ENCODE measurements at regions not wholly inside any gene's neighbourhood (a gene's known extent, or its start where the extent isn't known, plus 50 kb on each side); places are given as distances from the start of the nearest gene placed in this dataset.
A peak's percentile ranks its signal among the peaks of the same experiment; 100 is the strongest.
"Not testable (repeated sequence)": the region's sequence is repeated elsewhere in the genome, so short reads cannot be mapped to it uniquely, and the experiment has no call there.

DNA sequence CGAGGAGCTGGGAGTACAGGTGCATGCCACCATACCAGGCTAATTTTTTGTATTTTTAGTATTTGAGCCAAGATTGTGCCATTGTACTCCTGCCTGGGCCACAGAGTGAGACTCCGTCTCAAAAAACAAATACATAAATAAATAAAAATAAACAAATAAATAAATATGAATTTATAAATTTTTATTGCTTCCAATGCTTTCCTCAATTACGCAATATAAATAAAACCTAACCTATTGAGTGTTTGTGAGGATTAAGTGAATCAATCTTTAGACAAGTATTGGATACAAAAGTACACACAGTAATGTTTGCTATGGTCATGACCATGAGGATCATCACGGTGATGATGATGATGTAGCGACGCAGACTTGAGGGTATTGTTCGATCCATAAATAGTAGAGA is 257.4 kb downstream of the ASXL3 start:
- no peak for DNase-seq (ENCODE audit: extremely low read depth in 1 of 11, low read depth in 9 of 11, low spot score in 4 of 11)

DNA sequence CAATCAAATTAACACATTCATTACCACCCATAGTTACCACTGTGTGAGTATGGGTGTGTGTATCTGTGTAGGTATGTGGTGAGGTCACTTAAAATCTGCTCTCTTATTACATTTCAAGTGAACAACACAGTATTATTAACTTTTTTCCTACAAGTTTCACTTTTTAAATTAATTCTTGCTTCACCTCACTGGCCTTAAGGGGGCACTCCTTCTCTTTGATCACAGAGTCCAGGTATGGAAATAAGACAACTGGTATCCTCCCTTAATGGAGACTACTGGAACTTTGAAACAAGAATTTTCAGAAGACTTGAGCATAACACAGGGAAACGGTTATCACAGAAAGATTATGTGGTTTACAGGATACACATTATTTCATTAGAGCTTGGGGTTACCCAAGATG is 255.8 kb downstream of the ASXL3 start:
- no peak for DNase-seq (ENCODE audit: extremely low read depth in 1 of 11, low read depth in 9 of 11, low spot score in 4 of 11)

DNA sequence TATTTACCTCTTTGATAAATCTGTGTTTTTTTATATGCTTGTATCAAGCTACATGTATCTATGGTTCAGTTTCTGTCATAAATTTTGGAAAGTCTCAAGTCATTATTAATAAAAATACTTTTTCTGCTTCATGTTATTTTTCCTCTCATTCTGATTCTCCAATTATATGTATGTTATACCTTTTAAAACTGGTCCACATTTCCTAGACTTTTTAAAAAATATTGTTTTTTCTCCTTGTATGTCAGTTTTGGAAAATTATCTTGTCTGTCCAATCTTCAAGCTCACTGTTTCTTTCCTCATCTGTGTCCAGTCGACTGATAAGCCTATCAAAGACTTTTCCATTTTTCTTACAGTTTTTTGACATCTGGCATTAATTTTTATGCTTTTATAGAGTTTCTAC is 253.4 kb downstream of the ASXL3 start:
- DNase-seq (ENCODE audit: extremely low read depth in 1 of 11, low read depth in 9 of 11, low spot score in 4 of 11): no peak

GRCh38 chr18:33830213-33830612 is 252.2 kb downstream of the ASXL3 start:
- DNase-seq (ENCODE audit: extremely low read depth in 1 of 11, low read depth in 9 of 11, low spot score in 4 of 11): no peak

DNA sequence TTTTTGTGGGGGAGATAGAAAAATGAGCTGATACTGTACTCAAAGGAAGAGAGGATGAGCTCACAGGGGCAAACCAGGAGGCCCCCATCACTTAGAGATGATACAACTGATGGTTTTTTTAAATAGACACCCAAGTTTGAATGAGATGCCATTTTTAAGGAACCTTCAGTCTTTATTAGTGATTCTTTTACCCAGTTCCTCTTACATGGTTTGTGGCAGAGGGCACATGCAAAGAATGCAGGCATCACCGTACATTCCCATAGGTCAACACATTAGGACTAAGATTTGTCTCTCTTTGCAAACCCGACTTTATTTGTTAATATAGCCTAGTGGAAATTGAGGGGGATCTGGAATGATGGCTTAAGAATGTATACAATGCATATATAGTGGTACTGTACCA is 250.9 kb downstream of the ASXL3 start:
- DNase-seq (ENCODE audit: extremely low read depth in 1 of 11, low read depth in 9 of 11, low spot score in 4 of 11): no peak

DNA sequence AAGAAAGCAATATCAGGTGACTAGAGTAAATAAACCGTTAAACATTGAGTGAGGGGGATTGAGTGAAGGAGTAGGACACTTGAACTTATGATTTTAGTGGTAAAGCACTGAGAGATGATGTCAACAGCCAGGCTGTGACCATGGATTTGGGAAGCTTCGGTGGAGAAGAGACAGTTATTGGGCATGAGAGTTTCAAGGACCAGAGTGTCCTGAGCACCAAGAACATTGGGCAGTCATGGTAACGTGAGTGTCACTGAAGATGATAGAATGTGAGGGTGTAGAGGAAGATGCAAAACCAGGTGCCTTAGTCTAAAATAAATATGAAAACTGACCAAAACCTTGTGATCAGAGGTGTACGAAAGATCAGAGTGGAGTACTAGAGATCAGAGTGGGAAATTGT is 248.1 kb downstream of the ASXL3 start:
- no peak for DNase-seq (ENCODE audit: extremely low read depth in 1 of 11, low read depth in 9 of 11, low spot score in 4 of 11)

- no peak for DNase-seq (ENCODE audit: extremely low read depth in 1 of 11, low read depth in 9 of 11, low spot score in 4 of 11)
These were observed 243.5 kb downstream of the ASXL3 start for GRCh38 chr18:33821503-33821902.

DNA sequence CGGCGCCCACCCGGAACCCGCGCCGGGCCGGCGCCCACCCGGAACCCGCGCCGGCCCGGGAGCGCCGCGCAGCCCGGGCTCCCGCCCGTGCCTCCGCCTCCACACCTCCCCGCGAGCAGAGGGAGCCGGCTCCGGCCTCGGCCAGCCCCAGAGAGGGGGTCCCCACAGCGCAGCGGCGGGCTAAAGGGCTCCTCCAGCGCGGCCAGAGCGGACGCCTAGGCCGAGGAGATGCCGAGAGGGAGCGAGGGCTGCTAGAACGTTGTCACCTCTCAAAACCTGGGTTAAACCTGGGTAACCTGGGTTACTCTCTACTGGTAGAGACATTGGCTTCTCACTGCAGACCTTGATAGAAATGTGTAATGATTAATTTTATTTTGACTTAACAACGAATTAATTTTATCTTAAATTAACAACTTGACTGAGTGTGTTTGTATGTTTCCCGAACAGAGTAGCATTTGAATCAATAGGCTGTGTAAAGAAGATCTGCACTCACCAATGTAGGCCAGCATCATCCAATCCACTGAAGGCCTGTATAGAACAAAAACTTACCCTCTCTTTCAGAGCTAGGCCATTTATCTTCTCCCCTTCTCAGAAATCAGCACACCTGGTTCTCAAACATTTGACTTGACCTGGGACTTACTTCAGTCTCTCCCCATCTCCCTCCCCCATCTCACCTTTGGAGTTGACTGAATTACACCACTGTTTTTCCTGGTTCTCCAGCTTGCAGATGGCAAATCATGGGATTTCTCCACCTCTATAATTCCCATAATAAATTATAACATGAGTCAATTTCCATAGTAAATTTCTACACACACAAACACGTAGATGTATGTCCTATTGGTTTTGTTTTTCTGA is 242.7 kb downstream of the ASXL3 start:
- no peak for DNase-seq (ENCODE audit: extremely low read depth in 1 of 11, low read depth in 9 of 11, low spot score in 4 of 11)

DNA sequence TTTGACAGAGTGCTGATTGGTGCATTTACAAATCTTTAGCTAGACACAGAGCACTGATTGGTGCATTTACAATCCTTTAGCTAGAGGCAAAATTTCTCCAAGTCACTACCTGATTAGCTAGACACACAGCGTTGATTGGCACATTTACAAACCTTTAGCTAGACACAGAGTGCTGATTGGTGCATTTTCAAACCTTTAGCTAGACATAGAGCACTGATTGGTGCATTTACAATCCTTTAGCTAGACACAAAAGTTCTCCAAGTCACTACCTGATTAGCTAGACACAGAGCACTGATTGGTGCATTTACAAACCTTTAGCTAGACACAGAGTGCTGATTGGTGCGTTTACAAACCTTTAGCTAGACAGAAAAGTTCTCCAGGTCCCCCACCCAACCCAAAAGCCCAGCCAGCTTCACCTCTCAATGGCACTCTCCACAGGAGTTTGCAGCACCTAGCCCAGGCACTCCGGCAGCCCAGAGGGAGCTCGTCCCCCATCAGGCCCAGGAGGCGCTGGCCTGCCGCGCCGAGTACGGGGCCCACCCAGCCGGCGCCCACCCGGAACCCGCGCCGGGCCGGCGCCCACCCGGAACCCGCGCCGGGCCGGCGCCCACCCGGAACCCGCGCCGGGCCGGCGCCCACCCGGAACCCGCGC is 241.8 kb downstream of the ASXL3 start:
- DNase-seq (ENCODE audit: extremely low read depth in 1 of 11, low read depth in 9 of 11, low spot score in 4 of 11): not testable (repeated sequence)

DNA sequence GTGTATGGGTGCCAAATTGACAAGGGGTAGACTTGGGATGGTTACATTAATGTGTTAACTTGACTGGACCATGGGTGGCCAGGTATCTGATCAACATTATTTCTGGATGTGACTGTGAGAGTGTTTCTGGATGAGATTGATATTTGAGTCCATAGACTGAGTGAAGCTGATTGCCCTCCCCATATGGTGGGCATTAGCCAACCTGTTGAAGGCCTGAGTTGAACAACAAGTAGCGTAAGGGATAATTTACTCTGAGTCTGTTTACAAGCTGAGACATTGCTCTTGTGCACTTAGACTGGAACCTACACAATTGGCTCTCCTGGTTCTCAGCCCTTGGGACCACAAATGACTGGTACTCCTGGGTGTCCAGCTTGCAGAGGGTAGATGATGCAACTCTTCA is 240.1 kb downstream of the ASXL3 start:
- no peak for DNase-seq (ENCODE audit: extremely low read depth in 1 of 11, low read depth in 9 of 11, low spot score in 4 of 11)

GRCh38 chr18:33817096-33817495 is 239.1 kb downstream of the ASXL3 start:
- no peak for DNase-seq (ENCODE audit: extremely low read depth in 1 of 11, low read depth in 9 of 11, low spot score in 4 of 11)

- DNase-seq (ENCODE audit: extremely low read depth in 1 of 11, low read depth in 9 of 11, low spot score in 4 of 11): no peak
These were observed 236.5 kb downstream of the ASXL3 start for GRCh38 chr18:33814546-33814945.

GRCh38 chr18:33812186-33812585 is 234.2 kb downstream of the ASXL3 start:
- no peak for DNase-seq (ENCODE audit: extremely low read depth in 1 of 11, low read depth in 9 of 11, low spot score in 4 of 11)

GRCh38 chr18:33805592-33805991 is 227.6 kb downstream of the ASXL3 start:
- DNase-seq (ENCODE audit: extremely low read depth in 1 of 11, low read depth in 9 of 11, low spot score in 4 of 11): no peak

GRCh38 chr18:33804258-33804657 is 226.2 kb downstream of the ASXL3 start:
- peak in 4 of 11 donors; percentile 16 to 32 (median 19) for DNase-seq (ENCODE audit: extremely low read depth in 1 of 11, low read depth in 9 of 11, low spot score in 4 of 11)

- DNase-seq (ENCODE audit: extremely low read depth in 1 of 11, low read depth in 9 of 11, low spot score in 4 of 11): no peak
These were observed 225.6 kb downstream of the ASXL3 start for GRCh38 chr18:33803636-33804035.

GRCh38 chr18:33802955-33803354 is 224.9 kb downstream of the ASXL3 start:
- DNase-seq (ENCODE audit: extremely low read depth in 1 of 11, low read depth in 9 of 11, low spot score in 4 of 11): peak in 7 of 11 donors; percentile 14 to 51 (median 21)

Measured in renal cortex interstitium (tissue), 11 donors.